OCI-LY3 (cell line): ENCODE measurements at regions not wholly inside any gene's neighbourhood (a gene's known extent, or its start where the extent isn't known, plus 50 kb on each side); places are given as distances from the start of the nearest gene placed in this dataset.

Source experiments
- EZH2phosphoT487 ChIP-seq: fragments of 200-600 bp; shearing (Covaris generic); IDR thresholded peaks from 2 replicates; pipeline ENCODE4 v1.6.1; 2018; ENCODE audit warnings: antibody characterized with exemption, mixed run types, low read depth
- TF ChIP-seq, protein P1 (sequence below): fragments of 200-600, 300-600 bp; sonication (generic); IDR thresholded peaks from 2 replicates; pipeline ENCODE4 v1.5.1; 2014; ENCODE audit warnings: antibody characterized with exemption, low read length, low read depth

DNA sequence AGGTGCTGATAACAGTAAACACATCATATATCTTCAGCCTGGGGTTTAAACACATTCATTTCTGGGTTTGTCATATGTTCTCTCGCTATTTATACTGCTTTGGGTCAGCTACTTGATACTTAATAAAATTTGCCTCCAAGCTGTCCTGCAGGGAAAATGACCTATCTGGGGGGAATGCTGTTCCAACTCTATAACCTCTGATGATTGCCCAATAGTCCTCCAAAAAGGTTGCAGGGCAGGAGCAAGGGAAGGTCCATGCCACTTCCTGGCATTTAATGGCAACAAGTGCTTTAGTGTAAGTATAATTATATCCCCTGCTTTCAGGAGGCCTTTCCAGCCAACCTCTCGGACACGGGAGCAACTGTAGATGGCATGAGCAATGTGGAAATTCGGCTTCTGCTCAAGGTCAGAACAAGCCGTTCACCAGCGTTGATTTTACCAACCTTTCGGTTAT is 198.0 kb upstream of the EEA1 start:
- TF ChIP-seq, protein P1, sequence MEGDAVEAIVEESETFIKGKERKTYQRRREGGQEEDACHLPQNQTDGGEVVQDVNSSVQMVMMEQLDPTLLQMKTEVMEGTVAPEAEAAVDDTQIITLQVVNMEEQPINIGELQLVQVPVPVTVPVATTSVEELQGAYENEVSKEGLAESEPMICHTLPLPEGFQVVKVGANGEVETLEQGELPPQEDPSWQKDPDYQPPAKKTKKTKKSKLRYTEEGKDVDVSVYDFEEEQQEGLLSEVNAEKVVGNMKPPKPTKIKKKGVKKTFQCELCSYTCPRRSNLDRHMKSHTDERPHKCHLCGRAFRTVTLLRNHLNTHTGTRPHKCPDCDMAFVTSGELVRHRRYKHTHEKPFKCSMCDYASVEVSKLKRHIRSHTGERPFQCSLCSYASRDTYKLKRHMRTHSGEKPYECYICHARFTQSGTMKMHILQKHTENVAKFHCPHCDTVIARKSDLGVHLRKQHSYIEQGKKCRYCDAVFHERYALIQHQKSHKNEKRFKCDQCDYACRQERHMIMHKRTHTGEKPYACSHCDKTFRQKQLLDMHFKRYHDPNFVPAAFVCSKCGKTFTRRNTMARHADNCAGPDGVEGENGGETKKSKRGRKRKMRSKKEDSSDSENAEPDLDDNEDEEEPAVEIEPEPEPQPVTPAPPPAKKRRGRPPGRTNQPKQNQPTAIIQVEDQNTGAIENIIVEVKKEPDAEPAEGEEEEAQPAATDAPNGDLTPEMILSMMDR: no peak
- no peak for TF ChIP-seq EZH2phosphoT487
